A549 (cell line): ENCODE measurements at regions not wholly inside any gene's neighbourhood (a gene's known extent, or its start where the extent isn't known, plus 50 kb on each side); places are given as distances from the start of the nearest gene placed in this dataset.

Experiments
- CBX2 ChIP-seq: fragments of 200-600 bp; sonication (generic); IDR thresholded peaks from 2 replicates; pipeline ENCODE4 v1.6.1; 2016; ENCODE audit warnings: low read depth, mild to moderate bottlenecking, borderline replicate concordance
- CEBPB ChIP-seq, 2 experiments: fragments of >200 bp in 1 of 2; sonication (Bioruptor Twin) in 1 of 2; formaldehyde crosslinking in 1 of 2; IDR thresholded peaks; 2 replicates each; pipeline ENCODE4 v1.6.1; 2012 to 2016
- CTCF ChIP-seq: fragments of >200 bp; sonication (Bioruptor Twin); formaldehyde crosslinking; IDR thresholded peaks from 3 replicates; pipeline ENCODE4 v1.5.1; 2016
- EP300 ChIP-seq, 2 experiments: fragments of >200 bp; sonication (Bioruptor Twin); formaldehyde crosslinking; IDR thresholded peaks; 2 replicates in 1 of 2; 3 replicates in 1 of 2; pipeline ENCODE4 v1.6.1; 2016 to 2017
- ESRRA ChIP-seq: fragments of 150-350 bp; IDR thresholded peaks from 2 replicates; pipeline ENCODE4 v1.6.1; 2014; ENCODE audit warnings: mild to moderate bottlenecking, low read length, borderline replicate concordance
- HDAC2 ChIP-seq: fragments of 200-600 bp; sonication (generic); IDR thresholded peaks from 2 replicates; pipeline ENCODE4 v1.6.1; 2016
- HEYL ChIP-seq: fragments of 250-450 bp; sonication (Bioruptor Pico); IDR thresholded peaks from 2 replicates; pipeline ENCODE4 v1.8.0; 2021; ENCODE audit warnings: mild to moderate bottlenecking, moderate library complexity
- MAX ChIP-seq: IDR thresholded peaks from 2 replicates; pipeline ENCODE4 v1.6.1; 2012
- PBX3 ChIP-seq: IDR thresholded peaks from 2 replicates; pipeline ENCODE4 v1.6.1; 2012
- POLR2A ChIP-seq: IDR thresholded peaks from 2 replicates; pipeline ENCODE4 v1.6.1; 2012; ENCODE audit warnings: mild to moderate bottlenecking, low read length
- RAD21 ChIP-seq, 2 experiments: fragments of >200 bp in 1 of 2; sonication (Bioruptor Twin) in 1 of 2; formaldehyde crosslinking in 1 of 2; IDR thresholded peaks in 1 of 2; conservative IDR thresholded peaks in 1 of 2; 2 replicates in 1 of 2; 3 replicates in 1 of 2; pipeline ENCODE4 v1.6.1; 2012 to 2018; ENCODE audit warnings: inconsistent platforms in 1 of 2
- RFX5 ChIP-seq: fragments of 450-650 bp; IDR thresholded peaks from 2 replicates; pipeline ENCODE4 v1.7.1; 2014; ENCODE audit warnings: antibody characterized with exemption, mild to moderate bottlenecking, moderate library complexity
- USF2 ChIP-seq: fragments of 450-650 bp; IDR thresholded peaks from 2 replicates; pipeline ENCODE4 v1.6.1; 2014; ENCODE audit warnings: antibody characterized with exemption

- TF ChIP-seq RFX5: no peak
- TF ChIP-seq USF2: no peak
- no peak for TF ChIP-seq HDAC2
- no peak for TF ChIP-seq CEBPB (IDR thresholded peaks at IDR 0.05)
- TF ChIP-seq ESRRA: no peak
- no peak for TF ChIP-seq CBX2
- TF ChIP-seq MAX: no peak
- TF ChIP-seq CTCF: no peak
- no peak for TF ChIP-seq EP300 (IDR thresholded peaks at IDR 0.05)
- TF ChIP-seq PBX3: no peak
- TF ChIP-seq RAD21 (conservative IDR thresholded peaks at IDR 0.05 in 1 of 2, IDR thresholded peaks at IDR 0.05 in 1 of 2): no peak
- TF ChIP-seq POLR2A: no peak
- TF ChIP-seq HEYL (CRISPR knock-in tag): no peak
Measured at GRCh38 chr1:182181167-182181572, 119.7 kb upstream of the ZNF648 start.
